Skin of body (tissue), 1 donor: ENCODE measurements at regions not wholly inside any gene's neighbourhood (a gene's known extent, or its start where the extent isn't known, plus 50 kb on each side); places are given as distances from the start of the nearest gene placed in this dataset.
A peak's percentile ranks its signal among the peaks of the same experiment; 100 is the strongest.

Source experiments
- DNase-seq: peaks from one replicate; lab custom pipeline; 2025; lab: John Stamatoyannopoulos, UW

- DNase-seq: no peak
These were observed 61.3 kb upstream of the VCX2 start for GRCh38 chrX:8232406-8232805.

DNA sequence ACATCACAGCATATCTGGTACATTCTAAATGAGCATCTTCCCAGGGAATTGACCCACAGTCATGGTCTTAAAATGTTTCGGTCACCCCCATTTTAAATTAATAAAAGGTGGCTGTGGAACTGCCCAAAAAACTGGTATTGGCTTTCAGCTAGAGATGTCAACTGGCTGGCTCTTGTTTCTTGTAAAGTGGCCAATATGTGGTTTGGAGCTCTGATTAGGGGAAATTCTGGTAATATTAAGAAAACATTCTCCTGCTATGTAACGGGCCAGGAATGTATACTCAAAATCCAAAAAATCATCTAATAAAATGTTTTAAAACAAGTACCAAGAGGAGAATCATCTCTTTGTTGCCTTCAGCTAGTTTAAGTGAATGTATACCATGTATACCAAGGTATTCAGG lies 62.0 kb upstream of the VCX2 start:
- DNase-seq: no peak

- no peak for DNase-seq
These were observed 64.0 kb upstream of the VCX2 start for GRCh38 chrX:8235026-8235425.

DNA sequence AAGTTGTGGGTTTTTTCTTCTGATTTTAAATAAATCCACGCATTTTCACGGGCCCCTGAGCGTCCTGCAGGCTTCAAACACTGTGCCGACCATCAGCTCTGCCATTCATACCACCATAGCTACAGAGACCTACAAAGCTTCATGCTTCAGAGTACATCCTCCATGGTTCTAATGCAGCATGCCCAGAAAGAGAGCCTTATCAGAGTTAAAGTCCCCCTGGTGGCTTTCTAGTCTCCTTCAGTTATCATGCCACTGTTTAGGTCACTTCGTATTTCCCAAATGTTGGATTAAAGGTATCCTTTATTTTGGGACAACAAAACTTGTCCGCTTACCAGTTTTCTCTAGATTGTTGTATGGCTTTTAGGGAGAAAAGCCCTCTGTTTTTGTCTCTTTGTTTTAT lies 66.7 kb upstream of the VCX2 start:
- no peak for DNase-seq

- DNase-seq: no peak
These were observed 71.5 kb upstream of the VCX2 start for GRCh38 chrX:8242431-8243020.

DNA sequence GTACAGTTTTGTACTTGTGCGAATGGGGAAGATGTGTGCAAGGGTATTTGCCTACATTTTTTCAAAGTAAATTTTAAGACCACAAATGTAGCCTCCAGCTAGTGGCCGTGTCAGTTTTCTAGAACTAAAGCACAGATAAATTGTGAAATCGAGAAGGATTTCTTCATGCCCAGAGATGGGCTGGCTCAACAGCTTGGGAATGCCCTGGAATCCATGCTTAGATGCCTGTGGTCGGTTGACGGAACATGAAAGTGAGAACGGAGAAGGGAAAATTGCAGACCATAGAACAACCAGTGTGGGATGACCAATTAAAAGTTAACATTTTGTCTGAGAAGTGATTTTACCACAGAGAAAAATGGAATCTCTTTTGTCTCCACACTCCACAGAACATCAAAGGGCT lies 73.2 kb upstream of the VCX2 start:
- DNase-seq: no peak

DNA sequence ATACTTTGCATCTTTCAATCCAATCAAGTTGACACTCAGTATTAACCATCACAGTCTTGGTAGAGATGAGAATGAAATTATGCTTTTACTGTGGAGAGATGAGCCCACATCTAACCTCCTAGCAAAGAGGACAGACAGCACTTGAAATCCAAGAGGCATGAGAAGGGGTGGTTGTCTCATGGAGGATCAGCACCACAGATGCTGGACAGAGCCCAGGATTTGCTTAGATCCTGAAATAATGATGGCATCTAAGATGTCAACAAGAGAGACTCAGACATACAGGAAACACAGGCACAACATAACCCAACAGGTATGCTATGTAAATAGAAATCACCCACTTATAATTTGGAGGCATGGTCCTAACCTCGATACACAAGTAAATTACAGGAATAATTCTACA lies 74.3 kb upstream of the VCX2 start:
- DNase-seq: no peak

DNA sequence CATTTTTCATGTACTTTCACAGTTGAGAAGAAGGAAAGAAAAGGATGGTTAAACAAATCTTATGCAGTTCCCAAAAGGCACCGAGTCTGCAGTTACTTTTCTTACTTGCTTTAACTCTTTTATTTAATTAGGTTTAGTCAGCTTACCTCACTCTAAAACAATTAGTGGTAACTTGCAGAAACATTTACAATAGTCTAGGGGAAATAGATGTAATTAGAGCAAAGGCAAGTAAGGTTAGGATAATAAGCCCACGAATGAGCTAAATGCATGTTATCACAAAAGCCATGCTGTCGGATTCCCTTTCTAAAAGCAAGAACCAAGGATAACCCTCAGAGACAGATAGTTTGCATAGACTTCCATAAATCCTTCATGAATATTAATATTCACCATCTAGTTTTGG lies 82.0 kb upstream of the VCX2 start:
- no peak for DNase-seq

DNA sequence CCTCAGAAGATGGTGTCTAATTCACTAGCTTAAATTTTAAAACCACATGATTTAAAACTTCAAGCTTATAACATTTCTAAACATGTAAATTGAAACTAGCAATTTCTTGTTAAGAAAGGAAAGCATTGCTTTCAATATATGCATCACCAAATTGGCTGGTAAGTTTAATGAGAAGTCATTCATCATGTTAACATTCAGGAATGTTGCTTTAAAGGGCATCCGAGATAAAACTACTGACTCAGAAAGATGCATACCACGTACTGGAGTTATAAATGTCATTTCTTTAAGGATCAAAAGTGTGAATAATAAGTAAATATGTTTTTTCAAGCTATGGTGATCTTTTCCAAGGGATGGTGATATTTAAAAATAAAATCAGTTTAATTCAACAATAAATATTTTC lies 83.3 kb upstream of the VCX2 start:
- no peak for DNase-seq

DNA sequence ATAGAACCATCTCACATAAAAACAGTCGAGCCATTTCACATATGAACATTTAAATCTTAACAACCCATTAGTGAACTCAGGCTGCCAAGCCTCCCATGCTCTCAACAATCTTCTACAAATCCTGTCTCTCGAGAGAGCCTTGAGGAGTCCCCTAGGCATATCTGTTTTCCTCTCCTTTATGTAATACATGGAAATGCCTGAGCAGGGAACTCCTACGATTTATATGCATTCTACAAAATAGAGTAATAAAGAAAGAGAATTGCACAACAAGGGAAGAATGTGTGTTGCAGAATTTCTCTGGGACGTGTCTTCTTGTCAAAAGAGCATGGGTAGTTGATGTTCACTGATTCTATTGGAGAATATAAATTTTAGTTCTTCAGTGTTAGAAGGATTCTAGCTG lies 101.8 kb upstream of the VCX2 start:
- no peak for DNase-seq

DNA sequence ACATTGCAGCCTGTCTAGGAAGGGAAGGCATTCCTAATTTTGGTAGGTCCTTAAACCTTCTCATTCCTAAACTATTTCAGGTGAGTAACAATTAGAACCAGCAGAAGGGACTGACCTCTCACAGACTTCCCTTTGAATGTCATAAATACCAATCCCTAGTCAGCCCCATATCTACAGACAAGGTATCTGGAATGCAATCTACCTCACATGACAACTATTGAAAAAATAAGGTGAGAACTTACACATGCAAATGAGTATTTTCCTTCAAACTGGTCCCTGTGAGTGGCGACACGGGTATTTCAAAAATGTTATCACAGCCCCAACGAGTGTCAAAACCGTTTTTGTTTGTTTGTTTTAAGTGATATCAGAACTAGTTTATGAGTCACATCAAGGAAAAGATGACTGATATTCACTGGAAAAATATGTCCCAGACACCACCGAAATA lies 102.4 kb upstream of the VCX2 start:
- DNase-seq: no peak

DNA sequence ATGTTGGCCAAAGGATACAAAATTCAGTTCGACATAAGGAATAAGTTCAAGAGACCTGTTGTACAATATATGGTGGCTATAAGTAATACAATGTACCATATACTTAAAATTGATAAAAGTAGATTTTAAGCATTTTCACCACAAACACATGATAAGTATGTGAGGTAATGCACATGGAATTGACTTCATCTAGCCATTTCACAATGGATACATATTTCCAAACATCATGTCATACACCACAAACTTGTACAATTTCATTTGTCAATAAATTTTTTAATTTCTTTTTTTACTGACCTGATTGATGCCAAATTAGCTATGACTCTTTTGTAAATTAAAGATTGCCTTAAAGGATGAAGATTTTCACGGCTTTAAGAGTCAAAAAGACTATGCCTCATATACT lies 103.1 kb upstream of the VCX2 start:
- no peak for DNase-seq

GRCh38 chrX:8278557-8278956 lies 107.5 kb upstream of the VCX2 start:
- no peak for DNase-seq

DNA sequence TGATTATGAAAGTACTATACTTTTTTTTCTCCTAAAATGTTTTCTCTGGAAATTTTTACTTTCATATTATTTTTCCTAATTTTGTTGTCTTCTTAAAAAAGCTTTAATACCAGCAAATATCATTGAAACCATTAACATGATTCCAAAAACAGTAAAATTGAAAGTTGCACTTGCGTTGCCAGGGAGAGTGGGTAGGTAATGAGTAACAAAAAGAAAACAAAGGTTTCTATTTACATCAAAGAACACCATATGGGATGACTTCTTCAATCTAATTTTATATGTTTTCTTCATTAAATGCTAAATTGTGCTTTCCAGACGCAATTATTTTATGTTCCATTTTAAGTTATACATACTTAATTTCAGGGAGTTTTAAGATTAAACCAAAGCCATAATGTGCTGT lies 108.3 kb upstream of the VCX2 start:
- DNase-seq: no peak

DNA sequence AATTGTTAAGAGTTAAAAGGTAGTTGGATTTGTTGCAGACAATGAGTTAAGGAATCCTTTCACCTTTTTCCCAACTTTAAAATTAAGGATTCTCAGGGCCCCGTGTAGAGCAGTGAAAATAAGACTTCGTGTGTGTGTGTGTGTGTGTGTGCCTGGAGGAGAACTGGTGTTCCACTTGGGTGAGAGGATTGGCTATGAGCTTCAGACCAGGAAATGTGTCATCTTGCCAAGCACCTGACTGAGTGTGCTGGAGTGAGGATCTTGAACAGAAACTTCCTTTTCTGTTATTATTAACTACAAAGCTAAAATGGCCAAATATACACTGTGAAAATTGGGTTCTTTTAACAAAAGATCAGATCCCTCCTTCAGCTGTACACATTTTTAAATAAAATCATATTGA lies 113.1 kb upstream of the VCX2 start:
- DNase-seq: no peak

DNA sequence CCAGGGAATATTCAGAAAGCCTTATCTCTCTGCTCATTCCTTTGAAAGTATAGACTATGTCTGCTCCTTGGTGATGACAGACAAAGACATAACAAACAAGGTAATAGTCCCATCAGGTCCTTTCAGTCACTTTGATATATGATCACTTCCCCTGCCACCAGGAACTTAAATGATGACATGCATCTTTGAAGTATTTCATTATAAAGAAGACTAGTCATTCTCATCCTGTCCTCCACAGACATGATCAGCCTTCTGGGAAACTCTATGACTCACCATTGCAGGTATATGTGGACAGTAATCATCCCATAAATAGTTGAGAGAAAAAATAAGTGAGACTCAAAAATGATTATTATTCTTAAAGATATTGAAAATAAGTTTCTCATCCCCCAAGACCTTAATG lies 117.5 kb upstream of the VCX2 start:
- no peak for DNase-seq

DNA sequence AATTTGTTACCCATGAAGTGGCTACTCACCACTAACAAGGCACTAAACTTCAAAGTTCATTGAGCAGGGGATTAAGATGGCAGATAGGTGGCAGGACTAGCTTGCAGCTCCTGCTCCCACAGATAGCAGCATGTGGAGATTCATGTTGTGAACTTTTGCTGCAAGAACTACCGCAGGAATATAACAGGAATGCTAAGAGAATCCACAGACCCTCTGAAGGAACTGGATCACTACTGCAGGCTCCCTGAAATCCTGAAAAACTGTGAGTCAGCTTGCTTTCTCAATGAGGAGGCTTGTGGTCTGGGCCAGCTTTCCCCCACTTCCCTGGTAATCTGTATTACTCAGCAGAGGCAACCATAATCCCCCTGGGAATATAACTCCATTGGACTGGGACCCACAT lies 118.5 kb upstream of the VCX2 start:
- no peak for DNase-seq

DNA sequence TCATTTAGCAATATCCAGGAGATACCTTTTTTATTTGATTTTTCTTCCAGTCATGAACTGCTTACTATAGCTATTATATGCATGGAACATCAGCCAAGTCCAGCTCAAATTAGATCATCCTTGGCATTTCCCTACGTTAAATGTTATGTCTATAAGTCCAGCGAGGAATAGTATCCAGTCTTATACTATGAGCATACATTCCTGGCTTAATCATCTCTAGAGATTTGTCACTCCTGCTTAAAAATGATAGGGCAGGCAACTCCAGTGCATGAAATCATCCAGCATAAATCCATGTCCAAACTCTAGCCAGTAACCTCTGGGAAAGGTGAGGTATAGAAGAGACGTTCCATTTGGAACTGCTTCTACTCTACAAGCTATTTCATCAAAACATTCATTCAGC lies 126.7 kb upstream of the VCX2 start:
- peak; percentile 7 for DNase-seq

DNA sequence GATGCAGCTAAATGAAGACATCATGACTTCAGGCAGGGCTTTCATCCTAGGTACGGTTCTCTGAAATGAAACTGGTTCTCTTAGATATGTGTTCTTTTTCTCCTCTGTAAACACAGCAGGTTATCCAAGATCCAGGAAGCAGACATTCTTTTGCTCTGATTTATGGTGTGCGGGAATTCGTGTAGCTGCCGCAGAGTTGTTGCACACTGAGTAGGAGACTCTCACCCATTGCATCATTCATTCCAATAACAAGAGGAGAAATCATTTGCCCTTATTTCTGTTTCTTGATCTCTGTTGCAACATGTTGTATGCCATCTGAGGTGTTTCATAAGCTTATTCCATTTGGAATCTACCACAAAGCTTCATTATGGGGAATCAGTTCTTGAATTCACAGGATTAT lies 133.6 kb upstream of the VCX2 start:
- DNase-seq: no peak

- no peak for DNase-seq
These were observed 134.3 kb upstream of the VCX2 start for GRCh38 chrX:8305350-8305749.

GRCh38 chrX:8306291-8306925 lies 135.3 kb upstream of the VCX2 start:
- no peak for DNase-seq

GRCh38 chrX:8310409-8310808 lies 139.3 kb upstream of the VCX2 start:
- peak; percentile 5 for DNase-seq

- DNase-seq: peak; percentile 43
These were observed 142.8 kb upstream of the VCX2 start for GRCh38 chrX:8313844-8314243.

DNA sequence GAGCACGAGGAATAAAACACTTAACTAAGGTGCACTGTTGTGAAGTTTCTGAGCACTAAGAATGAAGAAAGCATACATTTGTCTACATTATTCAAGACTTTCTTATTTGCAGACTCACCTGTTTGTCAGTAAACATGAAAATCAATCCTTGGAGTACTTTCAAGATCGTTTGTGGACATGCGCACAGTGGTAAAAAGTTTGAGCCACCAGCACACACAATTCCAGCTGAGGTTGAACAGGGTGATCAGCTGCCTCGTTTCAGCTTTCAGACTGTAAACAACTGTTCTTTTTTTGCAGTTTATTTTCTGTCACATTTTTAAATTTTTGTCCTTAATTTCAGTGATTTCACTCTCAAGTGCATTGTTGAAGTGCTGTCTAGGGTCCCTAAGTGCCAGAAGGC lies 143.8 kb upstream of the VCX2 start:
- DNase-seq: no peak
